ENCODE measurements at regions not wholly inside any gene's neighbourhood (a gene's known extent, or its start where the extent isn't known, plus 50 kb on each side); places are given as distances from the start of the nearest gene placed in this dataset.

- Mint-ChIP-seq H3K4me3 (no peak overlapping the region), H3K4me1 (no peaks in the 10 kb centered on the region), H3K36me3 (no peaks in the 10 kb centered on the region), H3K27ac (no peak overlapping the region), H3K9me3 (peaks cover 0 to 12% (median 2%) of the 10 kb centered on the region in 7 donors), H3K27me3 (no peaks in the 10 kb centered on the region)
- no peak for ATAC-seq (ENCODE audit: low read depth in 2 of 2)
- DNase-seq = no peak
- no peaks in the 10 kb centered on the region for H3K9me3 ChIP-seq (ENCODE audit: control insufficient read depth in 2 of 2, low read length in 2 of 2)
- no peaks in the 10 kb centered on the region for H3K36me3 ChIP-seq (ENCODE audit: control insufficient read depth, insufficient read depth, low read length)
- H3K4me1 ChIP-seq (ENCODE audit: control insufficient read depth, insufficient read depth, low read length, poor library complexity, severe bottlenecking) = no peaks in the 10 kb centered on the region
- no peak overlapping the region for H3K27ac ChIP-seq (ENCODE audit: insufficient read depth, low read length, poor library complexity, severe bottlenecking)
- no peaks in the 10 kb centered on the region for H3K27me3 ChIP-seq (ENCODE audit: control insufficient read depth, insufficient read depth, low read length)
- no peak overlapping the region for H3K4me3 ChIP-seq (ENCODE audit: low read depth, low read length)
Observed at GRCh38 chr2:66305718-66306117, 129.2 kb upstream of the MEIS1 start.

DNA sequence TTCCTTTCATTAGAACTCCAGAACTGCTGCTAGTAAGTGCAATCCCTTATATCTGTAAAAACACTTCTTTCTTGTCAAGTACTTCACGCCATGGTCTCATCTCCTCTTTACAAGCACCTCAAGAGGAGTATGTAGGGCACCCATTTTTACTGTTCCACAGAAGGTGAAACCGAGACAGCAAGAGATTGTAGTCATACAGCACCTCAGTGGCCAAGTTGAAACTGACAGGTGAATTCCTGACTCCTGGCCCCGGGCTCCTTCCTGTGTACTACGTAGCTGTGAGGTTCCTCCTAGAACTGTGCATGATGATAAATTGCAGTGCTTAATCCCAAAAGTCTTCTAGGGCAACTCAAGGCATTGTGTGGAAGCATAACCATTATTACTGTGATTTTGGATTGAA lies 131.5 kb upstream of the MEIS1 start:
- Histone ChIP-seq H3K4me3 (ENCODE audit: low read depth, low read length) (no peak overlapping the region), H3K4me1 (ENCODE audit: control insufficient read depth, insufficient read depth, low read length, poor library complexity, severe bottlenecking) (no peaks in the 10 kb centered on the region), H3K27ac (ENCODE audit: insufficient read depth, low read length, poor library complexity, severe bottlenecking) (no peak overlapping the region), H3K9me3 (ENCODE audit: control insufficient read depth in 2 of 2, low read length in 2 of 2) (no peaks in the 10 kb centered on the region), H3K27me3 (ENCODE audit: control insufficient read depth, insufficient read depth, low read length) (no peaks in the 10 kb centered on the region), H3K36me3 (ENCODE audit: control insufficient read depth, insufficient read depth, low read length) (no peaks in the 10 kb centered on the region)
- Mint-ChIP-seq H3K27ac (no peak overlapping the region), H3K36me3 (no peaks in the 10 kb centered on the region), H3K4me3 (no peak overlapping the region), H3K9me3 (peaks cover 0 to 12% (median 3%) of the 10 kb centered on the region in 7 donors), H3K4me1 (no peaks in the 10 kb centered on the region), H3K27me3 (no peaks in the 10 kb centered on the region)
- ATAC-seq (ENCODE audit: low read depth in 2 of 2) (no peak), DNase-seq (no peak)

DNA sequence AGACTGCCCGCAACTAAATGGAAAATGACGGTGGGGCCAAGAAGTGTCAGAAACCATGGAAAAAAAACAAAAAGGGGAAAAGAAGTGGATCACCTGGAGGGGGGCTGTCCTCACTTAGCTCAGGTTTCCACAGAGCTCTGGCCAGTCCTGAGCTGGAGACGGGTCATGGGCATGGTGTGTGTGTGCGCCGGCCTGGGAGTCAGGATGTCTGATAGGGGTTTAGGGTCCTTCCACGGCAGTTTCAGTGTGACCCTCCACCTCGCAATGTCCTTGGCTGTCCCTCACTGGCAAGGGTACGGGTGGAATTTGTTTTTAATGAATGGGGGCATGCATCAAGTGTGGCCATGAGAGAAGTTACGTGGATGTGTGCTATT lies 133.2 kb upstream of the MEIS1 start:
- Histone ChIP-seq H3K9me3 (ENCODE audit: control insufficient read depth in 2 of 2, low read length in 2 of 2) (no peaks in the 10 kb centered on the region), H3K27me3 (ENCODE audit: control insufficient read depth, insufficient read depth, low read length) (no peaks in the 10 kb centered on the region), H3K27ac (ENCODE audit: insufficient read depth, low read length, poor library complexity, severe bottlenecking) (no peak overlapping the region), H3K4me3 (ENCODE audit: low read depth, low read length) (no peak overlapping the region), H3K36me3 (ENCODE audit: control insufficient read depth, insufficient read depth, low read length) (no peaks in the 10 kb centered on the region), H3K4me1 (ENCODE audit: control insufficient read depth, insufficient read depth, low read length, poor library complexity, severe bottlenecking) (no peaks in the 10 kb centered on the region)
- Mint-ChIP-seq H3K36me3 (no peaks in the 10 kb centered on the region), H3K9me3 (peaks cover 0 to 5% (median 3%) of the 10 kb centered on the region in 7 donors), H3K27me3 (peaks cover 4% of the 10 kb centered on the region), H3K4me3 (no peak overlapping the region), H3K4me1 (peaks cover 0 to 3% (median 0%) of the 10 kb centered on the region in 4 donors), H3K27ac (no peak overlapping the region)
- ATAC-seq (ENCODE audit: low read depth in 2 of 2) = no peak
- no peak for DNase-seq

- no peaks in the 10 kb centered on the region for H3K27me3 ChIP-seq (ENCODE audit: control insufficient read depth, insufficient read depth, low read length)
- no peak overlapping the region for H3K4me3 ChIP-seq (ENCODE audit: low read depth, low read length)
- Mint-ChIP-seq H3K4me1 (peaks cover 0 to 3% (median 0%) of the 10 kb centered on the region in 4 donors), H3K36me3 (no peaks in the 10 kb centered on the region), H3K27ac (no peak overlapping the region), H3K9me3 (peaks cover 0 to 6% (median 3%) of the 10 kb centered on the region in 7 donors), H3K4me3 (no peak overlapping the region), H3K27me3 (peaks cover 4% of the 10 kb centered on the region)
- H3K36me3 ChIP-seq (ENCODE audit: control insufficient read depth, insufficient read depth, low read length) = no peaks in the 10 kb centered on the region
- H3K4me1 ChIP-seq (ENCODE audit: control insufficient read depth, insufficient read depth, low read length, poor library complexity, severe bottlenecking) = no peaks in the 10 kb centered on the region
- DNase-seq (no peak), ATAC-seq (ENCODE audit: low read depth in 2 of 2) (no peak)
- H3K9me3 ChIP-seq (ENCODE audit: control insufficient read depth in 2 of 2, low read length in 2 of 2) = no peaks in the 10 kb centered on the region
- no peak overlapping the region for H3K27ac ChIP-seq (ENCODE audit: insufficient read depth, low read length, poor library complexity, severe bottlenecking)
Observed at GRCh38 chr2:66301022-66301766, 133.7 kb upstream of the MEIS1 start.

- Mint-ChIP-seq H3K36me3 (no peaks in the 10 kb centered on the region), H3K4me1 (no peaks in the 10 kb centered on the region), H3K27ac (no peak overlapping the region), H3K9me3 (peaks cover 0 to 5% (median 0%) of the 10 kb centered on the region in 7 donors), H3K27me3 (no peaks in the 10 kb centered on the region), H3K4me3 (no peak overlapping the region)
- Histone ChIP-seq H3K9me3 (ENCODE audit: control insufficient read depth in 2 of 2, low read length in 2 of 2) (no peaks in the 10 kb centered on the region), H3K4me1 (ENCODE audit: control insufficient read depth, insufficient read depth, low read length, poor library complexity, severe bottlenecking) (no peaks in the 10 kb centered on the region), H3K36me3 (ENCODE audit: control insufficient read depth, insufficient read depth, low read length) (no peaks in the 10 kb centered on the region), H3K27me3 (ENCODE audit: control insufficient read depth, insufficient read depth, low read length) (no peaks in the 10 kb centered on the region), H3K27ac (ENCODE audit: insufficient read depth, low read length, poor library complexity, severe bottlenecking) (no peak overlapping the region), H3K4me3 (ENCODE audit: low read depth, low read length) (no peak overlapping the region)
- DNase-seq (no peak), ATAC-seq (ENCODE audit: low read depth in 2 of 2) (no peak)
Observed at GRCh38 chr2:66283787-66284186, 151.1 kb upstream of the MEIS1 start.

DNA sequence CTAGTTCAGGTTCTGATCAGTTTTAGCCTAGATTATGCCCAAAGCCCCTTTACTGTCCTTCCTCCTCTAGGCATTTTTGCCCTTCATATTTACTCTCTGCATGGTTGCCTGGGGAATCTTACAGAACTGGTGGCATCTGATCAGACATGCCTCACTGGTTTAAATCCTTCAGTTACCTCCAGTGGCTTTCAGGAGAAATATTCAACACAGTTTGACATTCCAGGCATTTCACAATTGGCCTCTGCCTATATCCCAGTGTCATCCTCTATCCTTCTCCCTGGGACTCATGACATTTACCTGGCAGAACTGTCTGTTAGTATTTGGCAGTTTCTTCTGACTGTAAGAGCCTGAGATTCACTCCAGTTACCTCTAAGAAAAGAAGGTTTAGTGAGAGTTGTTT lies 152.9 kb upstream of the MEIS1 start:
- Histone ChIP-seq H3K4me3 (ENCODE audit: low read depth, low read length) (no peak overlapping the region), H3K4me1 (ENCODE audit: control insufficient read depth, insufficient read depth, low read length, poor library complexity, severe bottlenecking) (no peaks in the 10 kb centered on the region), H3K36me3 (ENCODE audit: control insufficient read depth, insufficient read depth, low read length) (no peaks in the 10 kb centered on the region), H3K27ac (ENCODE audit: insufficient read depth, low read length, poor library complexity, severe bottlenecking) (no peak overlapping the region), H3K27me3 (ENCODE audit: control insufficient read depth, insufficient read depth, low read length) (no peaks in the 10 kb centered on the region), H3K9me3 (ENCODE audit: control insufficient read depth in 2 of 2, low read length in 2 of 2) (no peaks in the 10 kb centered on the region)
- Mint-ChIP-seq H3K9me3 (peaks cover 0 to 5% (median 1%) of the 10 kb centered on the region in 7 donors), H3K4me3 (no peak overlapping the region), H3K4me1 (no peaks in the 10 kb centered on the region), H3K36me3 (no peaks in the 10 kb centered on the region), H3K27ac (no peak overlapping the region), H3K27me3 (no peaks in the 10 kb centered on the region)
- ATAC-seq (ENCODE audit: low read depth in 2 of 2) = no peak
- DNase-seq = no peak

GRCh38 chr2:66279024-66279423 lies 155.9 kb upstream of the MEIS1 start:
- Mint-ChIP-seq H3K36me3 (no peaks in the 10 kb centered on the region), H3K9me3 (peaks cover 0 to 5% (median 0%) of the 10 kb centered on the region in 7 donors)

GRCh38 chr2:66275984-66276383 lies 158.9 kb upstream of the MEIS1 start:
- no peak overlapping the region for H3K4me3 ChIP-seq (ENCODE audit: low read depth, low read length)
- no peaks in the 10 kb centered on the region for H3K36me3 ChIP-seq (ENCODE audit: control insufficient read depth, insufficient read depth, low read length)
- Mint-ChIP-seq H3K27me3 (no peaks in the 10 kb centered on the region), H3K4me3 (no peak overlapping the region), H3K4me1 (no peaks in the 10 kb centered on the region), H3K36me3 (no peaks in the 10 kb centered on the region), H3K27ac (no peak overlapping the region), H3K9me3 (peaks cover 0 to 5% (median 0%) of the 10 kb centered on the region in 7 donors)
- DNase-seq (no peak), ATAC-seq (ENCODE audit: low read depth in 2 of 2) (peak in 1 of 2 donors; percentile 14)
- no peaks in the 10 kb centered on the region for H3K27me3 ChIP-seq (ENCODE audit: control insufficient read depth, insufficient read depth, low read length)
- no peaks in the 10 kb centered on the region for H3K9me3 ChIP-seq (ENCODE audit: control insufficient read depth in 2 of 2, low read length in 2 of 2)
- H3K4me1 ChIP-seq (ENCODE audit: control insufficient read depth, insufficient read depth, low read length, poor library complexity, severe bottlenecking) = no peaks in the 10 kb centered on the region
- no peak overlapping the region for H3K27ac ChIP-seq (ENCODE audit: insufficient read depth, low read length, poor library complexity, severe bottlenecking)

More at GRCh38 chr2:66279024-66279423, 155.9 kb upstream of the MEIS1 start:
- no peaks in the 10 kb centered on the region for H3K4me1 Mint-ChIP-seq
- no peak overlapping the region for H3K4me3 Mint-ChIP-seq
- no peaks in the 10 kb centered on the region for H3K9me3 ChIP-seq (ENCODE audit: control insufficient read depth in 2 of 2, low read length in 2 of 2)
- H3K4me3 ChIP-seq (ENCODE audit: low read depth, low read length) = no peak overlapping the region
- no peaks in the 10 kb centered on the region for H3K27me3 Mint-ChIP-seq
- no peaks in the 10 kb centered on the region for H3K4me1 ChIP-seq (ENCODE audit: control insufficient read depth, insufficient read depth, low read length, poor library complexity, severe bottlenecking)
- H3K36me3 ChIP-seq (ENCODE audit: control insufficient read depth, insufficient read depth, low read length) = no peaks in the 10 kb centered on the region
- no peak overlapping the region for H3K27ac ChIP-seq (ENCODE audit: insufficient read depth, low read length, poor library complexity, severe bottlenecking)
- DNase-seq (no peak), ATAC-seq (ENCODE audit: low read depth in 2 of 2) (no peak)
- no peaks in the 10 kb centered on the region for H3K27me3 ChIP-seq (ENCODE audit: control insufficient read depth, insufficient read depth, low read length)
- H3K27ac Mint-ChIP-seq = no peak overlapping the region
